B cell (primary cell): ENCODE measurements at regions not wholly inside any gene's neighbourhood (a gene's known extent, or its start where the extent isn't known, plus 50 kb on each side); places are given as distances from the start of the nearest gene placed in this dataset.

Experiments
- ATAC-seq: fragments of 200-7000 bp; cut with Tn5 transposase; one replicate; pipeline ENCODE4 v1.10.0; 2021; ENCODE audit warnings: low read depth, mild to moderate bottlenecking, moderate number of reproducible peaks, moderate library complexity
- CTCF ChIA-PET: fragments of 350-600 bp; sonication (Branson Sonifier 250); formaldehyde crosslinking; loops from one replicate; lab custom pipeline; 2021; ENCODE audit warnings: antibody characterized with exemption, inconsistent platforms; lab: Charles Lee
- POLR2A ChIA-PET: fragments of 350-600 bp; sonication (Branson Sonifier 250); formaldehyde crosslinking; loops from one replicate; lab custom pipeline; 2021; ENCODE audit warnings: antibody characterized with exemption; lab: Charles Lee
- DNase-seq: peaks from one replicate; pipeline ENCODE4 v3.0.0; 2013
- H2AFZ ChIP-seq: 2 replicates; pipeline ENCODE4 v1.6.1; 2012; ENCODE audit warnings: mild to moderate bottlenecking, low read depth, low read length; ENCODE audit not compliant: insufficient read depth, poor library complexity, severe bottlenecking
- H3K27ac ChIP-seq, 2 donors: 1 replicate in 1 of 2; 2 replicates in 1 of 2; pipeline ENCODE4 v1.5.1; 2012 to 2013; ENCODE audit warnings: low read length in 2 of 2, mild to moderate bottlenecking in 2 of 2, moderate library complexity in 1 of 2
- H3K27me3 ChIP-seq, 4 experiments: fragments of 200-600 bp in 1 of 4; sonication (generic) in 1 of 4; replicated peaks in 1 of 4; 1 replicate in 2 of 4; 2 replicates in 2 of 4; pipeline versions ENCODE4 v1.6.1 to v1.7.0; 2013 to 2016; ENCODE audit warnings: low read length in 3 of 4, mild to moderate bottlenecking in 2 of 4, mixed read lengths in 1 of 4, moderate library complexity in 1 of 4; ENCODE audit not compliant: insufficient read depth in 4 of 4, control insufficient read depth in 3 of 4; ENCODE audit errors: control extremely low read depth in 1 of 4
- H3K36me3 ChIP-seq, 2 experiments: replicated peaks in 1 of 2; 1 replicate in 1 of 2; 2 replicates in 1 of 2; pipeline versions ENCODE4 v1.6.1 to v1.7.1; 2013; ENCODE audit warnings: low read length in 1 of 2; ENCODE audit not compliant: insufficient read depth in 2 of 2, control insufficient read depth in 1 of 2; ENCODE audit errors: control extremely low read depth in 1 of 2, extremely low read depth in 1 of 2
- H3K4me1 ChIP-seq, 2 donors: fragments of 200-600 bp in 1 of 2; sonication (generic) in 1 of 2; 1 replicate in 1 of 2; 2 replicates in 1 of 2; pipeline versions ENCODE4 v1.5.1 to v1.6.1; 2013 to 2017; ENCODE audit warnings: low read length in 2 of 2; ENCODE audit not compliant: control insufficient read depth in 2 of 2, insufficient read depth in 2 of 2
- H3K4me2 ChIP-seq: replicated peaks from 2 replicates; pipeline ENCODE3; 2012; ENCODE audit warnings: mild to moderate bottlenecking, low read depth, low read length; ENCODE audit not compliant: poor library complexity, severe bottlenecking
- H3K4me3 ChIP-seq, 5 experiments: fragments of 200-600 bp in 1 of 5; sonication (generic) in 1 of 5; 1 replicate in 3 of 5; 2 replicates in 2 of 5; pipeline versions ENCODE4 v1.5.1 to v1.7.0; 2011 to 2016; ENCODE audit warnings: low read length in 4 of 5, mild to moderate bottlenecking in 4 of 5, low read depth in 2 of 5, control low read depth in 1 of 5, moderate library complexity in 1 of 5; ENCODE audit not compliant: insufficient read depth in 1 of 5; ENCODE audit errors: control extremely low read depth in 1 of 5, extremely low read depth in 1 of 5
- H3K79me2 ChIP-seq: fragments of 200-600 bp; sonication (generic); one replicate; pipeline ENCODE4 v1.6.0; 2016; ENCODE audit warnings: low read length; ENCODE audit not compliant: control insufficient read depth, insufficient read depth
- H3K9ac ChIP-seq: fragments of 200-600 bp; sonication (generic); 2 replicates; pipeline ENCODE4 v1.6.1; 2017; ENCODE audit warnings: mild to moderate bottlenecking, low read length, moderate library complexity
- H3K9me3 ChIP-seq, 3 donors: one replicate each; pipeline versions ENCODE4 v1.6.1 to v1.7.1; 2013; ENCODE audit warnings: low read length in 2 of 3; ENCODE audit not compliant: control insufficient read depth in 2 of 3, insufficient read depth in 1 of 3; ENCODE audit errors: control extremely low read depth in 1 of 3
- H4K20me1 ChIP-seq: 2 replicates; pipeline ENCODE4 v1.6.0; 2012; ENCODE audit warnings: mild to moderate bottlenecking, low read length; ENCODE audit not compliant: insufficient read depth, control insufficient read depth, poor library complexity, severe bottlenecking
- H3K27ac Mint-ChIP-seq: one replicate; pipeline ENCODE4 v1.8.0; 2021; ENCODE audit warnings: mixed read lengths
- H3K27me3 Mint-ChIP-seq: one replicate; pipeline ENCODE4 v1.8.0; 2021; ENCODE audit warnings: mixed read lengths
- H3K4me1 Mint-ChIP-seq: one replicate; pipeline ENCODE4 v1.8.0; 2021; ENCODE audit warnings: mixed read lengths
- H3K4me3 Mint-ChIP-seq: one replicate; pipeline ENCODE4 v1.8.0; 2021; ENCODE audit warnings: mixed read lengths
- H3K9me3 Mint-ChIP-seq: one replicate; pipeline ENCODE4 v1.8.0; 2022; ENCODE audit warnings: mixed read lengths; ENCODE audit not compliant: insufficient read depth
- CTCF ChIP-seq: fragments of 200-600 bp; IDR thresholded peaks from one replicate; pipeline ENCODE4 v1.8.0; 2022; ENCODE audit warnings: antibody characterized with exemption, mild to moderate bottlenecking
- EZH2 ChIP-seq: IDR thresholded peaks from 2 replicates; pipeline ENCODE4 v1.6.1; 2012; ENCODE audit warnings: borderline replicate concordance, low read depth, mild to moderate bottlenecking, moderate library complexity, low read length; ENCODE audit not compliant: insufficient read depth, poor library complexity, severe bottlenecking
- WGBS: methylation state at CpG from one replicate; pipeline ENCODE4 v1.1.5; 2013; ENCODE audit warnings: missing lambda C conversion rate; ENCODE audit not compliant: insufficient coverage; 5-methylcytosine and 5-hydroxymethylcytosine counted together
- intact Hi-C: fragments of 100-400 bp; cut with micrococcal nuclease; formaldehyde crosslinking; loops from one replicate; pipeline ENCODE4 v1.10.0; 2022

GRCh38 chr2:164281896-164282295 is 339.4 kb downstream of the GRB14 start:
- ChIA-PET POLR2A (no interaction called here), CTCF (no interaction called here)
- H3K4me1 ChIP-seq, result no peaks in the 10 kb centered on the region
- H3K9ac ChIP-seq, result no peak overlapping the region
- ATAC-seq (no peak), DNase-seq (no peak)
- no peak overlapping the region for H3K4me3 ChIP-seq
- H3K9me3 ChIP-seq, result peaks cover 0 to 2% (median 0%) of the 10 kb centered on the region in 3 donors
- H3K27ac ChIP-seq, result no peak overlapping the region
- H3K79me2 ChIP-seq, result no peaks in the 10 kb centered on the region
- intact Hi-C loops, result no loop called here
- no peak overlapping the region for H3K4me2 ChIP-seq
- Mint-ChIP-seq H3K27me3 (no peaks in the 10 kb centered on the region), H3K4me3 (no peak overlapping the region), H3K27ac (no peak overlapping the region), H3K4me1 (no peaks in the 10 kb centered on the region), H3K9me3 (no peaks in the 10 kb centered on the region)
- TF ChIP-seq CTCF (no peak), EZH2 (no peak)
- no peak overlapping the region for H2AFZ ChIP-seq
- WGBS, result no CpG with 5 or more reads among the region's 1 CpG
- no peaks in the 10 kb centered on the region for H3K27me3 ChIP-seq
- H4K20me1 ChIP-seq, result no peaks in the 10 kb centered on the region
- no peaks in the 10 kb centered on the region for H3K36me3 ChIP-seq

GRCh38 chr2:164275659-164276058 is 345.6 kb downstream of the GRB14 start:
- H3K9me3 ChIP-seq, result peaks cover 0 to 1% (median 0%) of the 10 kb centered on the region in 3 donors
- H3K27me3 ChIP-seq, result no peaks in the 10 kb centered on the region
- Mint-ChIP-seq H3K9me3 (no peaks in the 10 kb centered on the region), H3K4me3 (no peak overlapping the region), H3K4me1 (no peaks in the 10 kb centered on the region), H3K27ac (no peak overlapping the region), H3K27me3 (no peaks in the 10 kb centered on the region)
- CTCF ChIA-PET, result no interaction called here
- no peak for TF ChIP-seq EZH2
- TF ChIP-seq CTCF, result no peak
- ATAC-seq, result no peak
- H3K36me3 ChIP-seq, result no peaks in the 10 kb centered on the region
- no peak for DNase-seq
- no peak overlapping the region for H3K27ac ChIP-seq
- H3K4me3 ChIP-seq, result no peak overlapping the region
- H2AFZ ChIP-seq, result no peak overlapping the region
- no peaks in the 10 kb centered on the region for H3K79me2 ChIP-seq
- no peak overlapping the region for H3K4me2 ChIP-seq
- POLR2A ChIA-PET, result no interaction called here
- H3K4me1 ChIP-seq, result no peaks in the 10 kb centered on the region
- H4K20me1 ChIP-seq, result no peaks in the 10 kb centered on the region
- intact Hi-C loops, result no loop called here
- H3K9ac ChIP-seq, result no peak overlapping the region
